GF-D8 (cell line): ENCODE measurements at regions not wholly inside any gene's neighbourhood (a gene's known extent, or its start where the extent isn't known, plus 50 kb on each side); places are given as distances from the start of the nearest gene placed in this dataset.
"Not testable (repeated sequence)": the region's sequence is repeated elsewhere in the genome, so short reads cannot be mapped to it uniquely, and the experiment has no call there.

Experiments
- DNase-seq: peaks from one replicate; lab custom pipeline; 2025; lab: John Stamatoyannopoulos, UW

GRCh38 chr4:27121830-27122229, 261.2 kb downstream of the STIM2 start:
- DNase-seq: no peak

GRCh38 chr4:27123123-27123768, 262.6 kb downstream of the STIM2 start:
- no peak for DNase-seq

- no peak for DNase-seq
Measured at GRCh38 chr4:27123769-27124124, 263.1 kb downstream of the STIM2 start.

- not testable (repeated sequence) for DNase-seq
Measured at GRCh38 chr4:27126895-27127294, 266.3 kb downstream of the STIM2 start.

GRCh38 chr4:27128443-27128842, 267.8 kb downstream of the STIM2 start:
- no peak for DNase-seq

- no peak for DNase-seq
Measured at GRCh38 chr4:27129871-27130366, 269.3 kb downstream of the STIM2 start.

GRCh38 chr4:27132497-27132896, 271.9 kb downstream of the STIM2 start:
- DNase-seq: no peak

GRCh38 chr4:27140486-27140885, 279.8 kb downstream of the STIM2 start:
- no peak for DNase-seq

GRCh38 chr4:27141530-27141929, 280.9 kb downstream of the STIM2 start:
- DNase-seq: no peak

- DNase-seq: no peak
Measured at GRCh38 chr4:27142841-27143240, 282.2 kb downstream of the STIM2 start.

GRCh38 chr4:27145597-27145996, 285.0 kb downstream of the STIM2 start:
- no peak for DNase-seq

GRCh38 chr4:27148211-27148895, 287.7 kb downstream of the STIM2 start:
- DNase-seq: no peak

GRCh38 chr4:27149541-27150212, 289.0 kb downstream of the STIM2 start:
- no peak for DNase-seq

GRCh38 chr4:27152703-27153102, 292.1 kb downstream of the STIM2 start:
- DNase-seq: no peak

- no peak for DNase-seq
Measured at GRCh38 chr4:27154706-27155105, 294.1 kb downstream of the STIM2 start.

GRCh38 chr4:27161191-27161590, 300.6 kb downstream of the STIM2 start:
- no peak for DNase-seq

- no peak for DNase-seq
Measured at GRCh38 chr4:27168783-27169182, 308.1 kb downstream of the STIM2 start.

GRCh38 chr4:27173280-27173679, 312.6 kb downstream of the STIM2 start:
- DNase-seq: no peak

- DNase-seq: no peak
Measured at GRCh38 chr4:27176400-27176799, 315.8 kb downstream of the STIM2 start.

GRCh38 chr4:27176881-27177280, 316.2 kb downstream of the STIM2 start:
- DNase-seq: no peak

- no peak for DNase-seq
Measured at GRCh38 chr4:27178061-27178460, 317.4 kb downstream of the STIM2 start.

- no peak for DNase-seq
Measured at GRCh38 chr4:27181693-27182092, 321.1 kb downstream of the STIM2 start.

GRCh38 chr4:27182211-27182610, 321.6 kb downstream of the STIM2 start:
- no peak for DNase-seq
